C4-2B (cell line): ENCODE measurements at regions not wholly inside any gene's neighbourhood (a gene's known extent, or its start where the extent isn't known, plus 50 kb on each side); places are given as distances from the start of the nearest gene placed in this dataset.

Source experiments
- ZFX ChIP-seq: fragments of 450-650 bp; IDR thresholded peaks from 2 replicates; pipeline ENCODE4 v1.6.1; 2017
- TF ChIP-seq, protein P1 (sequence below): fragments of 450-650 bp; conservative IDR thresholded peaks from 2 replicates; pipeline ENCODE4 v1.5.1; 2017; ENCODE audit warnings: mild to moderate bottlenecking

DNA sequence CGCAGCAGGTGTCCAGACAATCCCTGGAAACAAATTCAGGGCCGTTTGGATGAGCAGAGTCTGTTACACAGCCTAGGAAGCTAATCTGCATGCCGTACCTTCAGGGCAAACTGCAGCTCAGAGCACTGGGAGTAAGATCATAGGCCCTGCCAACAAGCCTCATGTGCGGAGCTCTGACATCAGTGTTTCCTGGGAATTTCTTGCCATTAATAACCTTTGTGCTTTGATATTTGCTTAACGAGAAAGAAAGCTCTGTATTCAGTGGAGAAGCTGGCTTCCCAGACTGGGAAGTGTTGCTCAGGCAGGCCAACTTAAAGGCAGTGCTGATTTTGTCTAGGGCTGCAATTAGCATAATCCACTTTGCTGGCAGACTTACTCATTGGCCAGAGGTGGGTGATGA, 116.1 kb upstream of the KLHL25 start:
- TF ChIP-seq, protein P1, sequence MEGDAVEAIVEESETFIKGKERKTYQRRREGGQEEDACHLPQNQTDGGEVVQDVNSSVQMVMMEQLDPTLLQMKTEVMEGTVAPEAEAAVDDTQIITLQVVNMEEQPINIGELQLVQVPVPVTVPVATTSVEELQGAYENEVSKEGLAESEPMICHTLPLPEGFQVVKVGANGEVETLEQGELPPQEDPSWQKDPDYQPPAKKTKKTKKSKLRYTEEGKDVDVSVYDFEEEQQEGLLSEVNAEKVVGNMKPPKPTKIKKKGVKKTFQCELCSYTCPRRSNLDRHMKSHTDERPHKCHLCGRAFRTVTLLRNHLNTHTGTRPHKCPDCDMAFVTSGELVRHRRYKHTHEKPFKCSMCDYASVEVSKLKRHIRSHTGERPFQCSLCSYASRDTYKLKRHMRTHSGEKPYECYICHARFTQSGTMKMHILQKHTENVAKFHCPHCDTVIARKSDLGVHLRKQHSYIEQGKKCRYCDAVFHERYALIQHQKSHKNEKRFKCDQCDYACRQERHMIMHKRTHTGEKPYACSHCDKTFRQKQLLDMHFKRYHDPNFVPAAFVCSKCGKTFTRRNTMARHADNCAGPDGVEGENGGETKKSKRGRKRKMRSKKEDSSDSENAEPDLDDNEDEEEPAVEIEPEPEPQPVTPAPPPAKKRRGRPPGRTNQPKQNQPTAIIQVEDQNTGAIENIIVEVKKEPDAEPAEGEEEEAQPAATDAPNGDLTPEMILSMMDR = no peak
- TF ChIP-seq ZFX = no peak
